A673 (cell line): ENCODE measurements at regions not wholly inside any gene's neighbourhood (a gene's known extent, or its start where the extent isn't known, plus 50 kb on each side); places are given as distances from the start of the nearest gene placed in this dataset.

Source experiments
- BruUV-seq: library from RNA; stranded (reverse); fragments of 400-500 nt; replicated peaks from 2 replicates; lab custom pipeline; 2021; lab: Mats Ljungman, UMichigan
- CTCF ChIA-PET: fragments of 300-600 bp; sonication (Branson Sonifier 250); formaldehyde crosslinking; loops from one replicate; lab custom pipeline; 2022; ENCODE audit warnings: antibody characterized with exemption; lab: Charles Lee
- POLR2A ChIA-PET: fragments of 300-600 bp; sonication (Branson Sonifier 250); formaldehyde crosslinking; loops from one replicate; lab custom pipeline; 2022; ENCODE audit warnings: antibody characterized with exemption; ENCODE audit not compliant: low non-redundant PET; lab: Charles Lee
- DNase-seq: peaks from one replicate; pipeline ENCODE4 v3.0.0-alpha.2; 2015; ENCODE audit warnings: low spot score
- H3K27ac ChIP-seq: fragments of 200-600 bp; sonication (generic); 2 replicates; pipeline ENCODE4 v1.5.1; 2016; ENCODE audit warnings: mixed run types, low read depth, mild to moderate bottlenecking, mixed read lengths, antibody characterized with exemption, low read length; ENCODE audit not compliant: poor library complexity, severe bottlenecking
- H3K27me3 ChIP-seq: fragments of 200-600 bp; sonication (generic); replicated peaks from 2 replicates; pipeline ENCODE4 v1.6.1; 2017; ENCODE audit warnings: mixed run types, low read depth, mild to moderate bottlenecking, mixed read lengths, antibody characterized with exemption, low read length; ENCODE audit not compliant: insufficient read depth, poor library complexity
- H3K36me3 ChIP-seq: fragments of 200-600 bp; sonication (generic); 2 replicates; pipeline ENCODE4 v1.6.1; 2016; ENCODE audit warnings: mixed run types, mild to moderate bottlenecking, mixed read lengths, antibody characterized with exemption, low read length; ENCODE audit not compliant: insufficient read depth, poor library complexity, severe bottlenecking
- H3K4me1 ChIP-seq: fragments of 200-600 bp; sonication (generic); 2 replicates; pipeline ENCODE4 v1.6.1; 2017; ENCODE audit warnings: mixed run types, mild to moderate bottlenecking, mixed read lengths, antibody characterized with exemption, low read length; ENCODE audit not compliant: insufficient read depth, poor library complexity, severe bottlenecking
- H3K4me3 ChIP-seq: fragments of 200-600 bp; sonication (generic); 2 replicates; pipeline ENCODE4 v1.5.1; 2016; ENCODE audit warnings: low read depth, mixed run types, mild to moderate bottlenecking, mixed read lengths, low read length; ENCODE audit not compliant: poor library complexity, severe bottlenecking
- H3K9me3 ChIP-seq: fragments of 200-600 bp; sonication (generic); 2 replicates; pipeline ENCODE4 v1.6.1; 2016; ENCODE audit warnings: mixed run types, low read depth, mild to moderate bottlenecking, mixed read lengths, antibody characterized with exemption, low read length; ENCODE audit not compliant: poor library complexity, severe bottlenecking
- CTCF ChIP-seq: fragments of 300-800, 200-600 bp; sonication (generic); conservative IDR thresholded peaks from 2 replicates; pipeline ENCODE4 v1.5.1; 2017; ENCODE audit warnings: low read depth, mild to moderate bottlenecking, antibody characterized with exemption, low read length, moderate library complexity, mixed read lengths
- EZH2 ChIP-seq: fragments of 200-600 bp; sonication (generic); IDR thresholded peaks from 2 replicates; pipeline ENCODE4 v1.6.1; 2017; ENCODE audit warnings: borderline replicate concordance, low read depth, mild to moderate bottlenecking, mixed read lengths, antibody characterized with exemption, low read length; ENCODE audit not compliant: poor library complexity, severe bottlenecking
- intact Hi-C: fragments of 100-400 bp; cut with micrococcal nuclease; formaldehyde crosslinking; loops from one replicate; pipeline ENCODE4 v1.10.0; 2022; ENCODE audit not compliant: unreplicated experiment

GRCh38 chrX:107574054-107574683, 54.1 kb upstream of the PRPS1 start:
- Histone ChIP-seq H3K27me3 (no peaks in the 10 kb centered on the region), H3K27ac (no peak overlapping the region), H3K4me3 (no peak overlapping the region), H3K9me3 (no peaks in the 10 kb centered on the region), H3K36me3 (no peaks in the 10 kb centered on the region), H3K4me1 (no peaks in the 10 kb centered on the region)
- TF ChIP-seq EZH2, result no peak
- TF ChIP-seq CTCF, result no peak
- no peak for DNase-seq
- ChIA-PET CTCF (no interaction called here), POLR2A (no interaction called here)
- intact Hi-C loops, result no loop called here
- BruUV-seq, result no TSS peak

GRCh38 chrX:107574711-107575110, 53.6 kb upstream of the PRPS1 start:
- BruUV-seq, result no TSS peak
- TF ChIP-seq EZH2 (no peak), CTCF (no peak)
- H3K27me3 ChIP-seq, result no peaks in the 10 kb centered on the region
- no peaks in the 10 kb centered on the region for H3K4me1 ChIP-seq
- ChIA-PET POLR2A (no interaction called here), CTCF (no interaction called here)
- H3K36me3 ChIP-seq, result no peaks in the 10 kb centered on the region
- intact Hi-C loops, result no loop called here
- H3K4me3 ChIP-seq, result no peak overlapping the region
- DNase-seq, result no peak
- H3K27ac ChIP-seq, result no peak overlapping the region
- H3K9me3 ChIP-seq, result no peaks in the 10 kb centered on the region

GRCh38 chrX:107576392-107576791, 51.9 kb upstream of the PRPS1 start:
- no peaks in the 10 kb centered on the region for H3K9me3 ChIP-seq
- no peaks in the 10 kb centered on the region for H3K27me3 ChIP-seq
- intact Hi-C loops, result no loop called here
- H3K27ac ChIP-seq, result no peak overlapping the region
- BruUV-seq, result no TSS peak
- no peaks in the 10 kb centered on the region for H3K36me3 ChIP-seq
- H3K4me3 ChIP-seq, result no peak overlapping the region
- TF ChIP-seq CTCF (no peak), EZH2 (no peak)
- DNase-seq, result no peak
- ChIA-PET CTCF (no interaction called here), POLR2A (no interaction called here)
- H3K4me1 ChIP-seq, result no peaks in the 10 kb centered on the region
